Liver (tissue), 3 donors: ENCODE measurements at regions not wholly inside any gene's neighbourhood (a gene's known extent, or its start where the extent isn't known, plus 50 kb on each side); places are given as distances from the start of the nearest gene placed in this dataset.

Experiments
- CTCF ChIP-seq: fragments of 150-350 bp; IDR thresholded peaks from 2 replicates; pipeline ENCODE4 v1.5.1; 2017; ENCODE audit warnings: improper control_type of control experiment, low read depth, low read length; ENCODE audit not compliant: missing input control
- GABPA ChIP-seq, 2 donors: IDR thresholded peaks in 1 of 2; conservative IDR thresholded peaks in 1 of 2; 2 replicates each; pipeline ENCODE4 v1.6.1; 2016; ENCODE audit warnings: antibody characterized with exemption in 2 of 2, mild to moderate bottlenecking in 1 of 2, moderate library complexity in 1 of 2
- TAF1 ChIP-seq: conservative IDR thresholded peaks from 2 replicates; pipeline ENCODE4 v1.6.1; 2016; ENCODE audit warnings: antibody characterized with exemption, mild to moderate bottlenecking
- YY1 ChIP-seq: IDR thresholded peaks from 2 replicates; pipeline ENCODE4 v1.6.1; 2016; ENCODE audit warnings: antibody characterized with exemption, mild to moderate bottlenecking
- donor health status: healthy.
- donor health status: healthy.

GRCh38 chr9:14533867-14534640 lies 159.2 kb downstream of the ZDHHC21 start:
- no peak for TF ChIP-seq CTCF
- TF ChIP-seq YY1 = no peak
- TF ChIP-seq TAF1 = no peak
- no peak for TF ChIP-seq GABPA (IDR thresholded peaks at IDR 0.05 in 1 of 2, conservative IDR thresholded peaks at IDR 0.05 in 1 of 2)
